ENCODE measurements at regions not wholly inside any gene's neighbourhood (a gene's known extent, or its start where the extent isn't known, plus 50 kb on each side); places are given as distances from the start of the nearest gene placed in this dataset.

- Histone ChIP-seq H3K36me3 (ENCODE audit: control insufficient read depth in 4 of 4, insufficient read depth in 4 of 4, low read length in 4 of 4) (no peaks in the 10 kb centered on the region), H3K9ac (ENCODE audit: insufficient read depth in 1 of 2, low read length in 2 of 2) (no peak overlapping the region), H3K4me1 (ENCODE audit: control insufficient read depth in 5 of 5, insufficient read depth in 5 of 5, low read length in 5 of 5) (peaks cover 0 to 9% (median 5%) of the 10 kb centered on the region in 5 donors), H3K4me3 (no peak overlapping the region), H3K27me3 (ENCODE audit: control insufficient read depth in 3 of 3, insufficient read depth in 3 of 3, low read length in 2 of 3) (no peaks in the 10 kb centered on the region), H3K27ac (ENCODE audit: low read depth in 1 of 2, low read length in 1 of 2) (peak overlapping the region in 1 of 2 donors; percentile 36), H3K9me3 (ENCODE audit: control insufficient read depth in 4 of 4, insufficient read depth in 3 of 4, low read length in 3 of 4) (no peaks in the 10 kb centered on the region)
- WGBS, 2 donors = 95 to 97% methylated on average over 4 of the region's 4 CpGs
- TF ChIP-seq CTCF (IDR thresholded peaks at IDR 0.05; ENCODE audit: control extremely low read depth, extremely low read depth) = no peak
- DNase-seq = no peak
- no peak for ATAC-seq (ENCODE audit: insufficient read depth, low FRiP score)
These were observed 136.1 kb downstream of the GLUL start for GRCh38 chr1:182255494-182255893.

GRCh38 chr1:182253319-182253860, 138.2 kb downstream of the GLUL start:
- Histone ChIP-seq H3K9ac (ENCODE audit: insufficient read depth in 1 of 2, low read length in 2 of 2) (no peak overlapping the region), H3K4me3 (no peak overlapping the region), H3K27me3 (ENCODE audit: control insufficient read depth in 3 of 3, insufficient read depth in 3 of 3, low read length in 2 of 3) (no peaks in the 10 kb centered on the region), H3K36me3 (ENCODE audit: control insufficient read depth in 4 of 4, insufficient read depth in 4 of 4, low read length in 4 of 4) (no peaks in the 10 kb centered on the region), H3K27ac (ENCODE audit: low read depth in 1 of 2, low read length in 1 of 2) (no peak overlapping the region), H3K9me3 (ENCODE audit: control insufficient read depth in 4 of 4, insufficient read depth in 3 of 4, low read length in 3 of 4) (no peaks in the 10 kb centered on the region), H3K4me1 (ENCODE audit: control insufficient read depth in 5 of 5, insufficient read depth in 5 of 5, low read length in 5 of 5) (peaks cover 0 to 3% (median 0%) of the 10 kb centered on the region in 5 donors)
- WGBS, 2 donors = 83 to 86% methylated on average over 7 of the region's 7 CpGs
- ATAC-seq (ENCODE audit: insufficient read depth, low FRiP score) = no peak
- no peak for DNase-seq
- no peak for TF ChIP-seq CTCF (IDR thresholded peaks at IDR 0.05; ENCODE audit: control extremely low read depth, extremely low read depth)

GRCh38 chr1:182251561-182251960, 140.0 kb downstream of the GLUL start:
- ATAC-seq (ENCODE audit: insufficient read depth, low FRiP score) = no peak
- Histone ChIP-seq H3K27ac (ENCODE audit: low read depth in 1 of 2, low read length in 1 of 2) (no peak overlapping the region), H3K36me3 (ENCODE audit: control insufficient read depth in 4 of 4, insufficient read depth in 4 of 4, low read length in 4 of 4) (no peaks in the 10 kb centered on the region), H3K9me3 (ENCODE audit: control insufficient read depth in 4 of 4, insufficient read depth in 3 of 4, low read length in 3 of 4) (no peaks in the 10 kb centered on the region), H3K27me3 (ENCODE audit: control insufficient read depth in 3 of 3, insufficient read depth in 3 of 3, low read length in 2 of 3) (no peaks in the 10 kb centered on the region), H3K4me1 (ENCODE audit: control insufficient read depth in 5 of 5, insufficient read depth in 5 of 5, low read length in 5 of 5) (peaks cover 0 to 3% (median 0%) of the 10 kb centered on the region in 5 donors), H3K4me3 (no peak overlapping the region), H3K9ac (ENCODE audit: insufficient read depth in 1 of 2, low read length in 2 of 2) (no peak overlapping the region)
- WGBS, 2 donors = 72 to 88% methylated on average over 1 of the region's 1 CpG
- TF ChIP-seq CTCF (IDR thresholded peaks at IDR 0.05; ENCODE audit: control extremely low read depth, extremely low read depth) = no peak
- no peak for DNase-seq

- Histone ChIP-seq H3K4me3 (no peak overlapping the region), H3K36me3 (ENCODE audit: control insufficient read depth in 4 of 4, insufficient read depth in 4 of 4, low read length in 4 of 4) (no peaks in the 10 kb centered on the region), H3K27me3 (ENCODE audit: control insufficient read depth in 3 of 3, insufficient read depth in 3 of 3, low read length in 2 of 3) (no peaks in the 10 kb centered on the region), H3K9ac (ENCODE audit: insufficient read depth in 1 of 2, low read length in 2 of 2) (no peak overlapping the region), H3K9me3 (ENCODE audit: control insufficient read depth in 4 of 4, insufficient read depth in 3 of 4, low read length in 3 of 4) (no peaks in the 10 kb centered on the region), H3K27ac (ENCODE audit: low read depth in 1 of 2, low read length in 1 of 2) (no peak overlapping the region), H3K4me1 (ENCODE audit: control insufficient read depth in 5 of 5, insufficient read depth in 5 of 5, low read length in 5 of 5) (no peaks in the 10 kb centered on the region)
- 53 to 74% methylated on average over 14 to 15 of the region's 15 CpGs for WGBS, 2 donors
- no peak for TF ChIP-seq CTCF (IDR thresholded peaks at IDR 0.05; ENCODE audit: control extremely low read depth, extremely low read depth)
- ATAC-seq (ENCODE audit: insufficient read depth, low FRiP score) = no peak
- no peak for DNase-seq
These were observed 142.4 kb downstream of the GLUL start for GRCh38 chr1:182249201-182249676.

All from lung (tissue), 11 donors.